GM21529 (cell line): ENCODE measurements at regions not wholly inside any gene's neighbourhood (a gene's known extent, or its start where the extent isn't known, plus 50 kb on each side); places are given as distances from the start of the nearest gene placed in this dataset.
"Not testable (repeated sequence)": the region's sequence is repeated elsewhere in the genome, so short reads cannot be mapped to it uniquely, and the experiment has no call there.

Experiments used
- ATAC-seq: cut with Tn5 transposase; IDR thresholded peaks from one replicate; pipeline ENCODE4 v1.9.1; 2021; ENCODE audit not compliant: unreplicated experiment

GRCh38 chr1:105272376-105272775 lies 1522.7 kb downstream of the AMY1C start:
- ATAC-seq: not testable (repeated sequence)

DNA sequence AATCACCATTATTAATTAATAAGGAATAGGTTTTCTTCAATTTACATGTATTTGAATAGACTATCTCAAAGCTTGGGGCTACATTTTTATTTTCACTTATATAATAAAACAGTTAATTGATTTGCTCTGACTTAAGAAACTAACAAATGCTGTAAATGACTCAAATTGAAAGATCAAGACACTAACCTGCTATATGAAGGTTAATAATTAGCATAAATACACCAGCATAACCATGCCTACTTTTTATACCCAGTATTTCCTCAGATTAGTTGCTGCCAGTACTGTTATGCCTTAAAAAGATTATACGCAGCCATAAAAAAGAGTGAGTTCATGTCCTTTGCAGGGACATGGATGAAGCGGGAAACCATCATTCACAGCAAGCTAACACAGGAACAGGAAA lies 1545.1 kb downstream of the AMY1C start:
- ATAC-seq: no peak

GRCh38 chr1:105310063-105310462 lies 1560.4 kb downstream of the AMY1C start:
- ATAC-seq: no peak

GRCh38 chr1:105317976-105318375 lies 1568.3 kb downstream of the AMY1C start:
- ATAC-seq: no peak

DNA sequence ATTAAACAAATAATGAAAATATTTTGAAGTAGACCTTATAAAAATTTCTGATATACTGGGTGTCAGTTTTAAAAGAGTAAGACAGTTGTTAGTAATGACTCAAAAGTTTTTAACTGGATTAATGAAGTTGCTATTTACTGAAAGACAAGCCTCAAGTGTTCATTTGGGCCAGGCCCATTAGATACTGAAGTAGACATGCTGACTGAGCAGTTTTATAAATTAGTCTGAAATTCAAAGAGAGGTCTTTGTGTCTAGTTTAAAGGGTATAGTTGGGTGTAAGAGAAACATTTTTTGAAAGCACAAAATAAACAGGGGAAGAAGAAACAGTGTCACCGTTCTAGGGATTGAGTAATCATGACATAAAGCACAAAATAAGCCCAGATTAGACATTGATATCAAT lies 1577.2 kb downstream of the AMY1C start:
- no peak for ATAC-seq

GRCh38 chr1:105337420-105337819 lies 1587.7 kb downstream of the AMY1C start:
- ATAC-seq: no peak

- ATAC-seq: no peak
These were observed 1593.6 kb downstream of the AMY1C start for GRCh38 chr1:105343317-105343716.

DNA sequence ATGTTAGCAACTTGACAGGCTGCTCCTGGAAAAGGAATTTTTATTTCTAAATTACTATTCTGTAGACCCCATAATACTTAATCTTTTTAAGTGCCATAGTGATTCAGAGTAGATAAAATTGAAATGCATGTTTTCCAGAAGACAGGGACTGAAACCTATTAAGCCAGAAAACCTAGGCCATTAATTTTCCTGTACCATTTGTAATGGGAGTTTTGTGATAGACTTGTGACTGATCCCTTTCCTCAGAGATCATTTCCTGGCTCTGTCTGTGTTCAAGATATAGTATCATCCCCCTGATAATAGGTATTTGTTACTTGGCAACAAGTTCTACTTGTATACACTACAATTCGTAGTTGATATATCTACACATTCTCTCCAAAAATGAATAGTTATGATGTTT lies 1609.8 kb downstream of the AMY1C start:
- no peak for ATAC-seq

GRCh38 chr1:105362438-105362837 lies 1612.7 kb downstream of the AMY1C start:
- no peak for ATAC-seq

DNA sequence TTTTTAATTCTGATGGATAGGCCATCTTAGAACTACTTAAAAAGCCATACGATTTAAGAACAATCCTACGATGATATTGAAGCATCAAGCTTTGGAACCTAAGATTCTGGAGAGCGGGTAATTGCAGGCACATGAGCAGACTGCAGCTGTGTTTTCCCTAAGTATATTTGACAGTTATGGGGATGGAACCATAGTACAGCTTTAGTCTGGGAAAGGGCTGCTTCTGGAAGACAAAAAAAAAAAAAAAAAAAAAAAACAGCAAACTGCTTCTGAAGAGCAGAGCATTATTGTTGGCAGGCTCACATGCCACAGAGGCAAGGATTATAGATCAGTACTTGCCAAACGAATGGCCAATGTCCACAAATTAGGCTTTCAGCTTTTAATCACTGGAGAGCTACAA lies 1618.7 kb downstream of the AMY1C start:
- no peak for ATAC-seq

GRCh38 chr1:105373681-105374080 lies 1624.0 kb downstream of the AMY1C start:
- ATAC-seq: no peak

DNA sequence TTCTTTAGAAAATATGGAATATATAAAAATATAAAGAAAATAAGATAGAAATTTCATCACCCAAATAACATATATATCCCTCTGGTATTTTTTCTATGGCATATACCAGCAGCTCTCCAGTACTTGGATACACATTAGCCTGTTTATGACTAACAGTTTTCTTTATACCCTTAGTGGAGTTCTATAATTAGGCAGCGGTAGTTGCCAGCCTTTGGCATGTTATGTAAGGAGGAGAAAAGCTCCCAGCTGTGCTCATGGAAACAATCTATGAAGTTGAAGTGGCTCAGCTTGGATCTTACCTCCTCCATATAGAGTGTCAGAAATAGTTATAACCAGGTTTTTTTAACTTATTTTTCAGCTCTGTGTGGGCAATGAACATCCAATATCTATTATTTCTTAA lies 1636.8 kb downstream of the AMY1C start:
- no peak for ATAC-seq

GRCh38 chr1:105396001-105396400 lies 1646.3 kb downstream of the AMY1C start:
- no peak for ATAC-seq

- no peak for ATAC-seq
These were observed 1649.2 kb downstream of the AMY1C start for GRCh38 chr1:105398909-105399308.

DNA sequence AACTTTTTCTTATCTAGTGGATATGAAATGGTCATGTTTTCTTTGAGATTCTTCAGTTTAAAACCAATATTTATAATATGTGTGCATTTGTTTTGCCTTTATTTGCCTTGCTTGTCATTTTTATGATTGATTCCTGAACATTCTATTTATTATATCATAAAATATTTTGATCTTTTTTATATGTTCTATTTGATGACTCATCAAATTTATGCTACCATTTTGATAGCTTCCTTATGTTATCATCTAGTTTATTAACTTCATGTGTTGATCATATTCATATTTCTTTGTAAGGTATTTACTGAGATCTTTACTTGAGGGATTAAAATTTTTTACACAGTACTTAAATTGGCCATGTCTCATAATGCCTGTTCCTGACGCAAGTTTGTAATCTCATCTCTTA lies 1650.0 kb downstream of the AMY1C start:
- ATAC-seq: no peak

GRCh38 chr1:105416261-105416660 lies 1640.2 kb upstream of the PRMT6 start:
- no peak for ATAC-seq

DNA sequence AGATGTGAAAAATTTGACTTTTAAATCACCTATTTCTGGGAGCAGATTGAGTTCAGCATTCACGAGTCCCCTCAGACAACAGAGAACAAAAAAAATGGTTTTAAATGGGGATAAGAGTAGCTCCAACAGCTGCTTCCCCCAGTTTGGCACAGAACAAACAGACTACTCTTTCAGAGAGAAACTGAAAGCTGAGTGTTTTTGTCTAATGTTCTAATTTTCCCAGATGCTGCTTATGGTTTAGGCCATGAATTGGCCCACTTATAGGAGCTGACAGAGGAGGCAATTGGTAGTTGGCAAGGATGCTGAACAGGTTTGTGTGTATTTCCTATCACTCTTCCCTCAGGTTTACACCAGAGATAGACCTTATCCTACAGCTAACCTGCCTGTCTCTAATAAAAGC lies 1637.4 kb upstream of the PRMT6 start:
- ATAC-seq: no peak

DNA sequence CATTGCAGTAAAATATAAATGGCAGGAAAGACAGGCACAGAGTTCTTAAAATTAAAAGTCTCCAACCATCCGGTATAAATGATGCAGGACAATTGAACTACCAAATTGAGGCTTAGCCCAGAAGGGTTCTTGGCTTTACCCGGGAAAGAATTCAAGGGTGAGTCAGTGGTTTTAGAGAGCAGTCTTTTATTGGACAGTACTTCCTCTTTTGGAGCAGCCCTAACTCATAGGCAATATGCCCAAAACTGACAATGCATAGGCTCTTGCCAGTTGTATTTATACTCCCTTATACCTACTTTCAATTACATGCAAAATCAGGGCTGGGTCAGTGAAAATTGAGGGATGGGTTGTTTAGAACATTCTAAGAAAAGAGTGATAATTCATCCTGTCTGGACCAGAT lies 1628.9 kb upstream of the PRMT6 start:
- ATAC-seq: no peak

DNA sequence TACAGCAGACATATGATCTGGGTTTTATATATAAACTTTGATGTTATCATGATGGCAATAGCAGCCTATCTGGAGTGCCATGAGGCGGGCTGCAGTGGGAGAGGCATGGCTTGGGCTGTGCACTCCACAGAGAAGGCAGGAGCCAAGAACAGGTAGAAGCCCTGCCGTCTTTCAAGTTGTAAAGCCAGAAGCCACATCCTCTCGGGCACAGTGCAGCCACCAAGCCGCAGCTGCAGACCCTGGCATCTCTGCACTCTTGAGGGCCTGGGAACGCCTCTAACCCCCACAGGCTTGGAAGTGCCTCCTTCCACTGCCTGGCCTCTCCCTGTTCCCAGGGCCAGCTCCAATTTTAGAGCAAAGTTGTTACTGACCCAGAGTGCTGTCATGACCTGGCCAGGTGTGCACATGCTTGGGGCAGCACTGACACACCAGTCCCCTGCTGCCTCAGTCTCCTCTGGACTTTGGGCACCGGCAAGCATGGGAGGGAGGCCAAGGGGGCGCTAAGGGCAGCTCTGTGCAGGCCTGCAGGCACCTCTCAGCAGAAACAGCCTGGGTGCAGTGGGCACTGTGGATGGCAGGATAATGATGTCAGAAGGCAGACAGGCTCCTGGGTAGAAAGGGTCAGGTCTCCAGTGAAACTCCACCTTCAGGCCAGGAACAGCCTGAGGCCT lies 1619.8 kb upstream of the PRMT6 start:
- ATAC-seq: no peak

- ATAC-seq: no peak
These were observed 1618.6 kb upstream of the PRMT6 start for GRCh38 chr1:105437847-105438246.

- no peak for ATAC-seq
These were observed 1613.6 kb upstream of the PRMT6 start for GRCh38 chr1:105442901-105443300.

DNA sequence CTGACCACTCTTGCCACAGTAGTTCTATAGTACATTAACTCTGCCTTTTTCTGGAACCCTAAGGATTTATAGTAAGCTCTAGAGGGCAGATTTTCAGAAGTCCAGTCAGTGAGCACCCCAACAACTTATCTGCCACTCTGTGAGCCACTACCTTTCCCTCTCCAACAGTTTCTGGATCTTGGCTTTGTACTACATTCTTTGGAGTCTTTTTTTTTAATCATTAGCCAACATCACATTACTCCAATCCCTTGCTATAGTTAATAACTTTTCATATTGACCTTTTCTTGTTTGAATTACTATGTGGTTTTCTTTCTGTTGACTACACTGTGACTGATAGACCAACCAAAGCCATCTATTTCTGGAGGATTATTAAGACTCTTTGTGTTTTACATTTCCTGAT lies 1596.7 kb upstream of the PRMT6 start:
- ATAC-seq: no peak

GRCh38 chr1:105462308-105462707 lies 1594.2 kb upstream of the PRMT6 start:
- no peak for ATAC-seq
